Skeletal muscle tissue (tissue), 3 donors: ENCODE measurements at regions not wholly inside any gene's neighbourhood (a gene's known extent, or its start where the extent isn't known, plus 50 kb on each side); places are given as distances from the start of the nearest gene placed in this dataset.
"Not testable (repeated sequence)": the region's sequence is repeated elsewhere in the genome, so short reads cannot be mapped to it uniquely, and the experiment has no call there.

Experiments used
- H3K27ac ChIP-seq: one replicate; pipeline ENCODE4 v1.7.0; 2013; ENCODE audit warnings: mild to moderate bottlenecking, low read depth, low read length, inconsistent platforms
- H3K27me3 ChIP-seq, 3 donors: one replicate each; pipeline ENCODE4 v1.7.0; 2013; ENCODE audit warnings: low read length in 3 of 3; ENCODE audit not compliant: control insufficient read depth in 3 of 3, insufficient read depth in 3 of 3
- H3K36me3 ChIP-seq, 3 donors: one replicate each; pipeline ENCODE4 v1.7.0; 2013; ENCODE audit warnings: low read length in 3 of 3; ENCODE audit not compliant: control insufficient read depth in 3 of 3, insufficient read depth in 3 of 3
- H3K4me1 ChIP-seq, 3 donors: one replicate each; pipeline ENCODE4 v1.7.0; 2013; ENCODE audit warnings: low read length in 3 of 3, mild to moderate bottlenecking in 3 of 3; ENCODE audit not compliant: control insufficient read depth in 3 of 3, insufficient read depth in 3 of 3
- H3K4me3 ChIP-seq, 3 donors: one replicate each; pipeline ENCODE4 v1.7.0; 2013; ENCODE audit warnings: low read length in 3 of 3
- H3K9ac ChIP-seq, 3 donors: one replicate each; pipeline ENCODE4 v1.7.0; 2013; ENCODE audit warnings: low read length in 3 of 3, mild to moderate bottlenecking in 3 of 3, moderate library complexity in 2 of 3, low read depth in 1 of 3
- H3K9me3 ChIP-seq, 3 donors: one replicate each; pipeline ENCODE4 v1.7.0; 2013; ENCODE audit warnings: low read length in 3 of 3; ENCODE audit not compliant: control insufficient read depth in 3 of 3
- donor health status: Osteomylitis.

- Histone ChIP-seq H3K9ac (no peak overlapping the region), H3K9me3 (no peaks in the 10 kb centered on the region), H3K4me3 (no peak overlapping the region), H3K27me3 (no peaks in the 10 kb centered on the region), H3K4me1 (no peaks in the 10 kb centered on the region), H3K27ac (no peak overlapping the region), H3K36me3 (no peaks in the 10 kb centered on the region)
These were observed 83.7 kb upstream of the CLINT1 start for GRCh38 chr5:157942595-157942994.

- Histone ChIP-seq H3K9ac (no peak overlapping the region), H3K27ac (no peak overlapping the region), H3K4me1 (no peaks in the 10 kb centered on the region), H3K36me3 (no peaks in the 10 kb centered on the region), H3K9me3 (no peaks in the 10 kb centered on the region), H3K4me3 (no peak overlapping the region), H3K27me3 (no peaks in the 10 kb centered on the region)
These were observed 82.7 kb upstream of the CLINT1 start for GRCh38 chr5:157941616-157942015.

- not testable (repeated sequence) for H3K27ac ChIP-seq
These were observed 79.2 kb upstream of the CLINT1 start for GRCh38 chr5:157938101-157938500.

GRCh38 chr5:157936776-157937501, 78.0 kb upstream of the CLINT1 start:
- not testable (repeated sequence) for H3K9ac ChIP-seq, H3K4me3 ChIP-seq, H3K27ac ChIP-seq, H3K36me3 ChIP-seq, H3K4me1 ChIP-seq, H3K27me3 ChIP-seq, H3K9me3 ChIP-seq

More at GRCh38 chr5:157938101-157938500, 79.2 kb upstream of the CLINT1 start:
- H3K9ac ChIP-seq, H3K36me3 ChIP-seq, H3K4me3 ChIP-seq, H3K27me3 ChIP-seq, H3K9me3 ChIP-seq, H3K4me1 ChIP-seq: not testable (repeated sequence)

- H3K9ac ChIP-seq: no peak overlapping the region
- no peaks in the 10 kb centered on the region for H3K36me3 ChIP-seq
- no peak overlapping the region for H3K4me3 ChIP-seq
- H3K27me3 ChIP-seq: no peaks in the 10 kb centered on the region
- H3K4me1 ChIP-seq: no peaks in the 10 kb centered on the region
- no peak overlapping the region for H3K27ac ChIP-seq
- H3K9me3 ChIP-seq: peaks cover 0 to 5% (median 2%) of the 10 kb centered on the region in 3 donors
These were observed 75.7 kb upstream of the CLINT1 start for GRCh38 chr5:157934600-157934999.

GRCh38 chr5:157933005-157933404, 74.1 kb upstream of the CLINT1 start:
- H3K36me3 ChIP-seq: no peaks in the 10 kb centered on the region
- no peak overlapping the region for H3K4me3 ChIP-seq
- no peaks in the 10 kb centered on the region for H3K27me3 ChIP-seq
- H3K4me1 ChIP-seq: no peaks in the 10 kb centered on the region
- H3K9me3 ChIP-seq: peaks cover 0 to 5% (median 2%) of the 10 kb centered on the region in 3 donors
- no peak overlapping the region for H3K27ac ChIP-seq
- no peak overlapping the region for H3K9ac ChIP-seq

- Histone ChIP-seq H3K4me1 (peaks cover 5 to 11% (median 9%) of the 10 kb centered on the region in 3 donors), H3K27me3 (no peaks in the 10 kb centered on the region), H3K27ac (no peak overlapping the region), H3K9ac (no peak overlapping the region), H3K9me3 (peaks cover 0 to 5% (median 2%) of the 10 kb centered on the region in 3 donors), H3K4me3 (no peak overlapping the region), H3K36me3 (no peaks in the 10 kb centered on the region)
These were observed 71.8 kb upstream of the CLINT1 start for GRCh38 chr5:157930710-157931109.

GRCh38 chr5:157926977-157927376, 68.0 kb upstream of the CLINT1 start:
- Histone ChIP-seq H3K27me3 (no peaks in the 10 kb centered on the region), H3K9ac (no peak overlapping the region), H3K27ac (no peak overlapping the region), H3K4me1 (peaks cover 5 to 11% (median 9%) of the 10 kb centered on the region in 3 donors), H3K4me3 (no peak overlapping the region), H3K9me3 (no peaks in the 10 kb centered on the region), H3K36me3 (no peaks in the 10 kb centered on the region)

- peaks cover 5 to 11% (median 9%) of the 10 kb centered on the region in 3 donors for H3K4me1 ChIP-seq
- H3K9me3 ChIP-seq: no peaks in the 10 kb centered on the region
- no peaks in the 10 kb centered on the region for H3K36me3 ChIP-seq
These were observed 67.1 kb upstream of the CLINT1 start for GRCh38 chr5:157925786-157926671.

More at GRCh38 chr5:157925786-157926671, 67.1 kb upstream of the CLINT1 start:
- H3K9ac ChIP-seq: no peak overlapping the region
- peak overlapping the region in 1 of 3 donors; percentile 29 for H3K4me3 ChIP-seq
- H3K27ac ChIP-seq: no peak overlapping the region
- H3K27me3 ChIP-seq: no peaks in the 10 kb centered on the region
